ENCODE measurements at regions not wholly inside any gene's neighbourhood (a gene's known extent, or its start where the extent isn't known, plus 50 kb on each side); places are given as distances from the start of the nearest gene placed in this dataset.

DNA sequence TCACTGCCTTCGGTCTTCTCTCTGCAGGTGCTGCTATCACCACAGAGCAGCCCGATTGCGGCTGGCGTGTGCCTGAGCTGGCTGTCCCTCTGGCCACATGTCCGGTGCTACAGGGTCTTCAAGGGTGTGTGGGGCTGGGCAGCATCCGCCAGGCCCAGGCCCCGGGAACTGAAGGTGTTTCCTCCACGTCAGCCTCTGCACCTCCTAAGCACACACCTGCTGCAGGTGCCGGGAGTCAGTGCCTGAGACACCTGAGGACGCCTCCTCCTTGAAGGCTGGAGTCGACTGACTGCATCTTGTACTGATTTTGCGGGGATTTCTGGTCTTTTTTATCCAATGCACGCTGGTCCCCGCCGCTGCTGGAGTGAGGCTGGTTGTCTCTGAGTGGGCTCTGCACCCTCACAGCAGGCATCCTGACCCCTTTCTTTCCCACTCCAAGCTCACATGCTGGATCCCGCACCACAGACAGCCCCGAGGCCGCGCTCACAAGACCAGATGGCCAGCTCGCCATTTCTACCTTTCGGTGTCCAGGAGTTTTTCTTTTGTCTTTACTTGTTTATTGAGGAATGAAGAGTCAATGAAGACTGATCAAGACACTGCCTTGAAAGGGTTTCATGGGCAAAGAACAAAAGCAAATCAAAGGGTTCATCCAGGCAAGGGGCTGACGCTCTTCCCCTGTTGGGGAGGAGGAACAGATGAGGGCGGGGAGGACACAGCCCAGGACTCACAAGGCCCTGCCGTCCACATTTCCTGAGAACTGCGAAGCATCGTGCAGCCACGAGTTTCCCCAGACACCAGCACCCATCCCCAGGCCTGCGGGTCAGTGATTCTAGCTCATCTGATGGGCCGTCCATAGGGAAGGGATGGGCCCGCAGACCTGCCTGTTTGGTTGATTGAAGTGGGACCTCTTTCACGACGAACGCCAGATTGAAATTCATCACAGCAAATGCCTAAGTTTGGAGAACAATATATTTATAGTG is 203.8 kb upstream of the SOX1 start:
- DNase-seq (ENCODE audit: low spot score), result no peak

DNA sequence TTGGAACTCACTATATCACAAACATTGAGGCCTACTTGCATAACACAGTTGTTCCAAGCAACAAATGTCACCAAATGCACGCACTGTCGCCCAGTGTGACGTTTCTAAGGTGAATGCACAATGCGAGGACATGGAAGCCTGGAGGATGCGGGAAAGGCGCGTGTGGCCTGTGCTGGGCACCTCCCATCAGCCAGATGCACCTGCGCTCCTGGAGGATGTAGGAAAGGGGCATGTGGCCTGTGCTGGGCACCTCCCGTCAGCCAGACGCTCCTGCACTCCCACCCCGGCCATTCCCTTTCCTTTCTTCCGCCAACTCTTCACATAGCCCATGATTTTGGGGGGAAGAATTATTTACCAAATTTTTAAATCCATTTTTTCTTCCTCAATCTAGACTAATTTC is 202.4 kb upstream of the SOX1 start:
- DNase-seq (ENCODE audit: low spot score), result no peak

DNA sequence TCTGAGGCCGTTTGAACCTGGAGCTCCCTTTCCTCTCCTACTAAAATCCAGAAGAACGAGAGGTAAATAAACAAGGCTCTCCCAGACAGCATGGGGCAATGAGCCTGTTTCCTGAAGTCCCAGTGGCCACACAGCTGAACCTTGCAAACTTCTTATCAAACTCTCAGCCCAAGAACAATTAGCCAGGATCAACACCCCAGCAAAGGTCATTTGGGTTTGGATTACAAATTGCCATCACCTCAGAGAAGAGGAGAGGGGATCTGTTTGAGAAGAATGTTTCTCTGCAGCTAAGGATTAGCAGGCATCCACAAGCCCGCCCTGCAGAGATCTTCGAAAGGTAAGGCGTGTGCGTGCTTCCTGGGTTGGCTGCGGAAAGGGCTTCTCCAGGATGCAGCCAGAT is 201.9 kb upstream of the SOX1 start:
- no peak for DNase-seq (ENCODE audit: low spot score)

DNA sequence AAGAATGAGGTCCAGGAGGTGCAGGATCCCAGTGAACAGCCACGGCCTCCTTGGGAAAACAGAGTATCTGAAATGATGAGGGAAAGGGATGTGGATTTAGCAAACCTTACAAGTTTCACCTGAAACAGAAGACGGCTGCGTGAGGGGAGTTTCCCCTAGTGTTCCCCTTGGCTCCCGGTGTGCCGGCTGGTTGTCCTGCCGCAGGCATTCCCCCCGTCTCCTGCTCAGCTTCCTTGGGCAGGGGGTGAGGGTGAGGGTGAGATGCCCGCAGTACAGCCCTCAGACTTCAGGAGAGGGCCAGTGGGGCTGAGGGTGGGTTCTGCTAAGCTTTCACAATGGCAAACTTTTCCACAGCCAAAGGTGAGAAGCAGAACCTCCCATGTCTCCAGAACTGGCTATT is 201.1 kb upstream of the SOX1 start:
- no peak for DNase-seq (ENCODE audit: low spot score)

DNA sequence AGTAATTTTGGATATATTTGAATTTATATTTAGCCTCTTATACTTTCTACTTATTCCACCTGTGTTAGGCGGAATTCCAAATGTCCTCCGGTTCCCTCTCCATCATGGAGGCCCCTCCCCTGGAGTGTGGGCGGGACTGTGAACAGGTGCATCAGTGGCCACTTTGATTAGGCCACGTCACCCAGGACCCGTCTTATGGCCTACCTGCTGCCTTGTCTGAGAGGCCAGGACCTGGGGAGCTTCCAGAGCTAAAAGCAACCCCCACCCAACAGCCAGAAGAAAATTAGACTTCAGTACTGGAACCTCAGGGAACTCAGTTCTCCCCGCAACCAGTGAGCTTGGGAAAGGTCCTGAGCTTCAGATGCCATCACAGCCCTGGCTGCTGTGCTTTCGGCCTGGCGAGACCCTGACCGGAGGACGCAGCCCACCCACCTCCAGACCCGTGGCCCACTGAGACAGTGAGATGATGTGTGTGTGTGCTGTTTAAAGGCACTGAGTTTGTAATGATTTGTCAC is 200.2 kb upstream of the SOX1 start:
- no peak for DNase-seq (ENCODE audit: low spot score)

DNA sequence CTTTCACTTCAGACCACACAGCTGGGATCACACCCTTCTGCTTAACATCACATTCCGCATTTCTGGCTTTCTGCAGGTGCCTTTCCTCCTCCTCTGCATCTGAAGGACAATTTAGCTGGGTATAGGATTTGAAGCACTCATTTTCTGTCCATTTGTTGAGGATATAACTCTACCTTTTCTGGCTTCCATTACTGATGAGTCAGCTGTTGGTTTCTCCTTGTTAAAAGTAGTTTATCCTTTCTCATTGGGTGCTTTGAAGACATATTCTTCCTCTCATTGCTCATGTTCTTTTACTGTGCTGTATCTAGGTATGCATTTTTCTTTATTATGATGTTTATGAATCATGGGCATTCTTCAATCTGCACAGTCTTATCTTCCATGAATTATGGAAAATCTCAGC is 199.3 kb upstream of the SOX1 start:
- no peak for DNase-seq (ENCODE audit: low spot score)

DNA sequence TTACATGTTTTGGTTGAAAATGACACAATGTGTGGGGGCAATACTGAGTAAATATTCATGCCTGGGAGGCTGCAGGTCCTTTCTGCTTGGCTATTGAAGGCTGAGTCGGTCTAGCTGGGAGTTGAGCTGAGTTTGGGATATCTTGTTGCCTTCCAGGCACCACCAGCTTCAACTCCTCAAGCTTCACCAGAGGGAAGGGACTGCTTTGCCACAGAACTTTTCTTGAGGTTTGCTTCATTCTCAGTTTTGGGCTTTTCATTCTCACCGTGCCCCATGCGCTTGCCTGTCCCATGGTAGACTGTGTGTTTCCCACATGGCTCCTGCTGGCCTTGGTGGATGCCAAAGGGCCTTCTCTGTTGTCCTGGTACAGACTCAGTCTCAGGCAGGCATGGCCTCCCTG is 198.2 kb upstream of the SOX1 start:
- no peak for DNase-seq (ENCODE audit: low spot score)

DNA sequence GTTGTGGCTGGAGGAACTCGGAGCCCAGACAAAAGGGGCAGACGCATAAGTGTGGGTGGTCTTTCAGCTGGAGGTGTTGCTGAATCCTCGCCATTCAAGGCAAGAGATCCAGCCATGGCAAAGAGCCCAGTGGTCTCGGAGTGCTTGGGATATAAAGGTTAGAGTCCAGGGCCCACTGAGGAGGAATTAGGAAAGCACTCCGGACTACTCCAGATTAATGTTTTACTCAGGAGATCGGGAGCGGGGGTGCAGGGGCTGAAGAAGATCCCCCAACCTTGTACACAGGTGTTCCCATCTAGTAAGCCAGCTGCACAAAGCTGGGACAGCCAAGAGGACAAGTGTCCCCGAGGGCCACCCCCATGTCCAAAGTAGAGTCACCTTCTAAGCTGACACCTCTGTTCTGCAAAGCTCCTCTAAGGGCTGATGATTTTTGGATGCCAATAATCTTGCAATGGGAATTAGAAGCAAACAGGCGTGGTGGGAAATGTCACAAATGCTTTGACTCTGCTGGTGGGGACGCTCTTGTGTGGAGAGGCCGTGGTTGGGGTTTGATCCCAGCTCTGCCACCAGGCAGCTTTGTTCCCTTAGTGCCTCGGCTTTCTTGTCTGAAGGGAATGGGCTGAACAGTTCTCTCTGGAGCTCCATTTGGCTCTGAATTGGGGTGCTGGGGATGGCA is 194.3 kb upstream of the SOX1 start:
- DNase-seq (ENCODE audit: low spot score), result no peak

DNA sequence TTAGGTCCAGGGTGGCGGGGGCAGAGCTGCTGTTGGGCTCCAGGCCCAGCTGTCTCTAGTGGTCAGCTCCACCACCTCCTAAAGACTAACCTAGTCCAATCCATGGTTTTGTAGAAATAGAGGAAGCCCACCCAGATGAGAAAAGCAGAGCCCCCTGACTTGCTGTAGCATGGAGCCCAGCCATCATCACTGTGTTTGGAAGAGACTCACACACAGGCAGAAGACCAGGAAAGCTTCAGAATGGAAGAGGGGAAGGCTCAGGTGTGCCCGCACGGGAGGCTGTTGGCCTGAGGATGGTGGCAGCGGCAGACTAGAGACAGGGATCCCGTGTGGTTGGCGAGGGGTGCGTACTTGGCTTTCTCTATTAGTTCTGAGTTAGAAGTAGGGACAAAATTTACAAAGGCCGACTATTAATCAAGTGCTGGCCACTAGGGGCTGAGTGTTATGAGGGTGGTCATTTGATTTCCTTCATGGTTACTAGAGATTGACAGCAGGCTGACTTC is 193.2 kb upstream of the SOX1 start:
- DNase-seq (ENCODE audit: low spot score), result no peak

DNA sequence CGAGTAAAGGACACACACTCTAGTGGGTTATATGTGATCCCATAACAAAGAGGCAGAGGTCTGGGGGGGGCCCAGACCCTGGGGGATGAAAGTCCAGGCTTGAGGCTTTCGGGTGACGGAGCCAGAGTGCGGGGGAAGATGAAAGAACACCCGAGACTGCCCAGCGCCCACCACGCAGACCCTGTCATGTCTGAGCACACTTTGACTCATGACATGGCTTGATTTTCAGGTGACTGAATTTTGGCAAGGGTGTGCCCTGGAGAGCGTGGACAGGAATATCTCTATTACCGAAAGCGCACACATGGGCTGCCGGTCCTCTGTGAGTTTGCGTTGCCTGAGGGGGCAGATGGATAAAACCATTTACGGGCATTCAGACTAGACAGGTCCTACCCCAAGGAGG is 192.0 kb upstream of the SOX1 start:
- DNase-seq (ENCODE audit: low spot score), result no peak

DNA sequence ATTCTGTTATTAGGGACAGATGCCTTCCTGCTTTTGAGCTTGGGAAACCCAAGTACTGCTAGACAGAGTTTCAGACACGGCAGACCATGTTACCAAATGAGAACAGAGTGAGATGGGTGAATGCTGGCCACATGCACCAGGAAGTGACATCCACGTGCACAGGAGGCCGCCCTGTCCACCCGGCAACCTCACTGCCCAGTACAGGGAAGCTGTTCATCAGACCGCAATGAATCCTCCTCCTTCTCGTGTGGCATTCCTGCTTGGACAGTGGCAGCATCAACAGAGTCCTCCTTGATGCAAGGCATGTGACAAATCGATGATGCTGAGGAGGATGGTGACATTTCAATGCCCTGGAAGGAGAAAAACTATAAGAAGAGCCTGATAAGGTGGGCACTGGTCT is 191.0 kb upstream of the SOX1 start:
- no peak for DNase-seq (ENCODE audit: low spot score)

DNA sequence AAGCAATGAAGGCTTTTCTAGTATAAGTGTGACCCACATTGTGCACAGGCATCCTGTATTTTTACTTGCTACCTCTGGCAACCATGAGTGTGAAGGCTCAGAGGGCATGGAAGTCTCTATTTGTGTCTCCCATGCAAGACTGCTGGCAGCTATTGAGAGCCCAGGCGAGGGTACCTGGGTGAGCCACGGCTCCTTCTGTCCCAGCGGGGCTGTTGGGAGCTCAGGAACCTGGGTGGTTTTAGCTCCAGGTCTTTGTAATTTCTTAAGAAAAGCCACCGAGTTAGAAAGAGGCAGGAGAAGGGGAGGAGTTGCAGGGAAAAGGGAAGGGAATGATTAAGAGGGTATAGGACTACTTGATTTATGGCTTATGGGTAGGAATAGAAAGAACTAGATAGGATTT is 190.4 kb upstream of the SOX1 start:
- no peak for DNase-seq (ENCODE audit: low spot score)

DNA sequence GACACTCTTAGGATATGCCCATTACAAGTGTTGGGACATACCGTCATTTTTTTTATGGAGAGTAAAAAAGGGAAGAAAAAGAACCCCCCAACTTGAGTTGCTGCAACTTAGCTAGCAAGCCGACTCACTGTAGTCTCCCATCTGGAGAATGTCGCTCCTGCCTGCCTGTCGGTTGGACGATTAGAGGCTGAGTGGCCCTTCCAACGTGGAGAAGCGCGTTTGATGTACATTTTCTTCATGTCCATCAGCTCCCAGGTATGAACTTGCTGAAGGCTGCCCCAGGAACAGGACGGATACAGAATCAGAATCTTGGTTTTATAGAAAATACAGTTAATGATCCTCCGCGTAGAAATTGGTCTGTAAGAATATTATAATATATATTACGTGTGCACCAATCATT is 189.0 kb upstream of the SOX1 start:
- DNase-seq (ENCODE audit: low spot score), result no peak

DNA sequence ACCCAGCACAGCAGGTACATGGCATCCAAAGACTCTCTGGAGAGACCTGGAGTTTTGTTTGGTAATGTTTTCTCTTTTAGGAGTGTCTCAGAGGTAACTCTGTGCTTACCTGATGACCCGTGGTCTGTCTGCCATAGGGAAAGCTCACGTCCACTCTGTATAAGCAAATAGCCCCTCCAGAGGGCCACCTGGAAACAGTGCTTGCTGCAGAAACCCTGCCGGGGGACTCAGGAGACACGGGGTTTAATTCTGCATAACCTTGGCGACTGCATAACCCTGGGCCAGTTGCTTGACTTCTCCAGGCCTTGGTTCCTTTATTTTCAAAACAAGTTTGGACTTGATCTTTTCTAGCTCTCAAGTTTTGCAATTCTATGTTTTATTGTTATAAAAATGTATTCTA is 187.2 kb upstream of the SOX1 start:
- no peak for DNase-seq (ENCODE audit: low spot score)

DNA sequence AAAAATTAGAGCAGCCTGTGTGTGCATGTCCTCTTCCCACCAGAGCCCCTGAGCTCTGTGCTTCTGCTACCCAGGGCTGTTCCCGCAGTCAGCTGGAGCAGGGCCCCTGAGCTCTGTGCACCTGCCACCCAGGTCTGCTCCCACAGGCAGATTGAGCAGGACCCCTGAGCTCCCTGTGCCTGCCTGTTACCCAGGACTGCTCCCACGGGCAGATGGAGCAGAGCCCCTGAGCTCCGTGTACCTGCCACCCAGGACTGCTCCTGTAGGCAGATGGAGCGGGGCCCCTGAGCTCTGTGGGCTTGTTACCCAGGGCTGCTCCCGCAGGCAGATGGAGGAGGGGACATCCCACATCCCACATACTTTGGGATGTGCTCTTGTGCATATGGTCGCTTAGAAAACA is 186.8 kb upstream of the SOX1 start:
- DNase-seq (ENCODE audit: low spot score), result no peak

DNA sequence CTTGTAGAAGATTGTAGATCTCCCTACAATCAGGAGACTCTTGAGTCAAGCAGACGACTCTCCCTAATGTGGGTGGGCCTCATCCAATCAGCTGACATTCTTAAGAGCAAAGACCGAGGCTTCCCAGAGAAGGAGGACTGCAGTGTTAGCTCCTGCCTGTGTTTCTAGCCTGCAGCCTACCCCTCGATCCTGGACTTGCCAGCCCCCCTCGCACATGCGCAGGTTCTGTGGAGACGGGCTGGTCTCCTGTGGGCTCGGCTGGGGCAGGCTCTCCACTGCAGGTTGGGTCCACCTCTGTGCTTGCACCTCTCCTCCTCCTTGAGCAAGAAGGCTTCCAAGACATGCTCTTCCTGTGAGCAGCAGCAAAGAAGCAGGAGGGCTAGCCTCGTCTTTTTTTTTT is 185.2 kb upstream of the SOX1 start:
- DNase-seq (ENCODE audit: low spot score), result no peak

DNA sequence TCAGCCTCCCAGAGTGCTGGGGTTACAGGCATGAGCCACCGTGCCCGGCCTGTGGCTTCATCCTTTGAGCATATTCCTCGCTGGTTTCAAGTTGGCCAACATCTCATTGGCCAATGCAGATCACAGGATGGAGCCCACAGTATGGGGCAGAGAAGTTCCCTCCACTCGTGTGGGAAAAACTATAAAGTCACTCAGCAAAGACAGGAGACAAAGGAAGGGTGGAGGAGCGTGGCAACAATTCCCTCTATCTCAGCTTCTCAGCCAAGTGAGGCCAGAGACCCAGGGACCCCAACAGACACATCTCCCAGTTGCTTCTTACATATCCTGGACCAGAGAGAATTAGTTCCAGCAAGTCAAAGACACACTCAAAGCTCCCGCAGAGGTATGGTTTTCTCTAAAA is 184.6 kb upstream of the SOX1 start:
- no peak for DNase-seq (ENCODE audit: low spot score)

DNA sequence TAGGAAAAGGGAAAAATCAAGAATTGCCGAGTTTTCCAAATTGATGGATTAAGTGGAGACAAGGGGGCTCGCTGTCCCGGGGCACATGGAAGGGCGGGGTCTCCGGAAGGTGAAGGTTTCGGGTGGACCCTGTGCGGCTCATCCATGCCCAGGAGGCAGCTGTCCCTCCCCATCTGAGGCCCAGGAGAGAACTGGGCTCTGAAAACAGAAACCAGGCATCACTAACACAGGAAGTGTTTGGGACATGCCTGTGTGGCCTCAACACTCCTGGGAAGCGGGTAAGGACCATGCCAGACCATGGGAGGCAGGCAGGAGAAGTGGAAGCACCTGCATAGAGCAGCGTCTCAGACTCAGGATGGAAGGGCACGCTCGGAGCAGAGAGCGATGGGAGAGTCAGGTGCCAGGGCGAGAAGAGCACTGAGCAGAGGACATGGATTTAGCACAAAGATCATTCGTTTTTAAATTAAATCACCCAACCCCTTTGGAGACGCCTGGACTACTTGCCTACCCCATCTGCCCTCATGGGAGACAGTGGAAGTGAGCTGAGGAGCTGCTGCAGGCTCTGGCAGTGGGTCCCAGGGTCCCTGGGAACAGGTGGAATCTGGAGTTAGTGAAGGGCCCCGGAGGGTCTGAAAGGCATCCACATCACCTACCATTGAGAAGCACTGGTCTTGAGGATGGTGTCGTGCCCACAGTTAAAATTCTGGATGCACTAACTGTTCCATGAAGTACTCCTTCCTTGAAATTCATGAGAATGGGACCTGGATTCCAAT is 183.2 kb upstream of the SOX1 start:
- no peak for DNase-seq (ENCODE audit: low spot score)

DNA sequence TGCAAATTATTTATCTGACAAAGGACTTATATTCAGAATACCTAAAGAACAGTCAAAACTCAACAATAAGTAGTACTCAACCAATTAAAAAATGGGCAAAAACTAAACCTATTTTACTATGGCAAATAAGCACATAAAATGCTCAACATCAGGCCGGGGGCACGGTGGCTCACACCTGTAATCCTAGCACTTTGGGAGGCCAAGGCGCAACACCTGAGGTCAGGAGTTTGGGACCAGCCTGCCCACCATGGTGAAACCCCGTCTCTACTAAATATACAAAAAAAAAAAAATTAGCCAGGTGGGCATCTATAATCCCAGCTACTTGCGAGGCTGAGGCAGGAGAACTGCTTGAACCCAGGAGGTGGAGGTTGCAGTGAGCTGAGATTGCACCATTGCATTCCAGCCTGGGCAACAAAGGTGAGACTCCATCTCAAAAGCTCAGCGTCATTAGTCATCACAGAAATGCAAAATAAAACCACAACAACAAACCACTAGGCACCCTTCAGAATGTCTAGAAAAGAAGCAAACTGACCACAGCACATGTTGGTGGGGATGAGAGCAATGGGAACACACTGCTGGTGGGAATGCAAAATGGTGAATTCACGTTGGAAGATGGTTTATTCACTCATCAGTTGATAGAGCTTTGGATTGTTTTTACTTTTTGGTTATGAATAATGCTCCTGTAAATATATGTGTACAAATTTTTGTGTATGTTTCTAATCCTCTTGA is 180.6 kb upstream of the SOX1 start:
- no peak for DNase-seq (ENCODE audit: low spot score)

DNA sequence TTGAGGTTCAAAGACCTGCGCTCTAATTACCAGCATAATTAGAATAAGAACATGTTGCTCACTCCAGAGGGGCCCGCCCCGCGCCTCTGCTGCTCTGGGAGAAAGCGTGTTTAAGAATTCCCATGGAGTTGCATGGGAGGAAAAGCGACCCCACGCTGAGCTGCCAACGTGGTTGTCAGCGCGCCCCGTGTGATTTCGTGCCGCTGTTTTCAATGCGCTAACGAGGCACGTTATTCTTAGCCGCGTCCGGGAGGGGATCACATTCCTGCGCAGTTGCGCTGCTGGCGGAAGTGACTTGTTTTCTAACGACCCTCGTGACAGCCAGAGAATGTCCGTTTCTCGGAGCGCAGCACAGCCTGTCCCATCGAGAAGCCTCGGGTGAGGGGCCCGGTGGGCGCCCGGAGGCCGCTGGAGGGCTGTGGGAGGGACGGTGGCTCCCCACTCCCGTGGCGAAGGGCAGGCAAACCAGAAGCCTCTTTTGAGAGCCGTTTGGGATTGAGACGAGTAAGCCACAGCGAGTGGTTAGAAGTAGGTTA is 173.8 kb upstream of the SOX1 start:
- peak; percentile 13 for DNase-seq (ENCODE audit: low spot score)

Data from kidney tubule cell (primary cell).